Naive thymus-derived CD8-positive, alpha-beta T cell (primary cell): ENCODE measurements at regions not wholly inside any gene's neighbourhood (a gene's known extent, or its start where the extent isn't known, plus 50 kb on each side); places are given as distances from the start of the nearest gene placed in this dataset.
"Not testable (repeated sequence)": the region's sequence is repeated elsewhere in the genome, so short reads cannot be mapped to it uniquely, and the experiment has no call there.

ENCODE experiments used
- ATAC-seq, 2 donors: fragments of 150-1000 bp; cut with Tn5 transposase in 1 of 2; sonication (Bioruptor Pico), chemical (Tn5 transposase) in 1 of 2; 1 replicate in 1 of 2; 2 replicates in 1 of 2; pipeline ENCODE4 v1.10.0; 2021; ENCODE audit warnings: mild to moderate bottlenecking in 2 of 2, moderate library complexity in 2 of 2
- POLR2A ChIA-PET: fragments of 350-600 bp; sonication (Branson Sonifier 250); formaldehyde crosslinking; loops from one replicate; lab custom pipeline; 2021; ENCODE audit warnings: antibody characterized with exemption; lab: Charles Lee
- DNase-seq, 10 donors: peaks; one replicate each; pipeline versions ENCODE4 v3.0.0 to v3.0.0-alpha.2; 2020 to 2022
- H3K27ac Mint-ChIP-seq, 10 donors: one replicate each; pipeline ENCODE4 v1.8.0; 2020 to 2022; ENCODE audit warnings: mild to moderate bottlenecking in 10 of 10, mixed read lengths in 10 of 10, moderate library complexity in 4 of 10, inconsistent platforms in 1 of 10
- H3K27me3 Mint-ChIP-seq, 5 donors: one replicate each; pipeline ENCODE4 v1.8.0; 2021 to 2022; ENCODE audit warnings: mixed read lengths in 5 of 5
- H3K36me3 Mint-ChIP-seq, 3 donors: one replicate each; pipeline ENCODE4 v1.8.0; 2020 to 2022; ENCODE audit warnings: mixed read lengths in 3 of 3, mild to moderate bottlenecking in 2 of 3, inconsistent platforms in 1 of 3
- H3K4me1 Mint-ChIP-seq, 4 donors: one replicate each; pipeline ENCODE4 v1.8.0; 2021 to 2022; ENCODE audit warnings: mixed read lengths in 4 of 4
- H3K4me3 Mint-ChIP-seq, 10 donors: one replicate each; pipeline ENCODE4 v1.8.0; 2020 to 2022; ENCODE audit warnings: mild to moderate bottlenecking in 10 of 10, mixed read lengths in 10 of 10, moderate library complexity in 6 of 10, inconsistent platforms in 1 of 10
- H3K9me3 Mint-ChIP-seq, 9 donors: one replicate each; pipeline ENCODE4 v1.8.0; 2020 to 2022; ENCODE audit warnings: mixed read lengths in 9 of 9, mild to moderate bottlenecking in 3 of 9, inconsistent platforms in 1 of 9, moderate library complexity in 1 of 9

DNA sequence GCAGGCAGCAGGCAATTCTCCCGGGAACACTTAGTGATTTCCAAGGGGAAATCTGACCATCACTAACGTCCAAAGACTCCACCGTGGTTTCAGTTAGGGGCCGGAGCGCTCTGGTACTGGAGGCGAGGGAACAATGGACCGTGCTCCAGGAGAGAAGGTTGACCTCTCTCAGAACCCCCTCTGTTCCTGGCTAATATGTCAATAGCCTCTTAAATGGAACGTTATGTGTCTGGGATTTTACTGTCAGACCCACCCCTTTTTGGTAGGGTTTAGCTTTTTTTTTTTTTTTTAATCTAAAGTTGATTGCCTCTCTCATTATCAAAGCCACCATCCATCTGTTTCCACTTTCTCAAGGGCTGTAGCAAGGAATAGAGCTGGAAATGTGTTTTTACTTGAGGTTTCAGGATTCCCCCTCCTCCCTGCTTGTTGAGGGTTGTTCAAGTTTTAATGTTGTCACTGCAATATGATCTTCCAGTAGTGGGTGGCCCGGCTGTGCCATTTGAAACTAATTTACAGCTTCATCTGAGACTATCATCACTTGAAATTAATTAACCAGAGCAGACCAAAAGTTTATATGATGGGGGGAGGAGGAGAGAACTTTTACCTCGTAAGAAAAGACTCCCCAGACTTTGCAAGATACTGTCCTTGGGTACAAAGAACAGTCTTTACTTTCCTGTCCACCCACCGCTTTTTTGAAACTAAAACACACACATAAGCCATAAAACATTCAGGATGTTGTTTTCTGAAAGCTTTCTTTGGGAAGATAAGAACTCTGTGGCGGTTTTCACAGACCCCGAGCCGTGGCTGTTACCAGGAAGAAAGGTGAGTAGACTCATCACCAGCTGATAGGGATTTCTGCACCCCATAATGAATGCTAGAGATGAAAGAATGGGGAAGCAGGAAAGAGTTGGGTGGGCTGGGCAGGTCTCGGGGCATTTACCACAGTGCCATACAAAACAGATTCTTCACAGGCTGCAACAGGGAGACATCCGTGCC lies 187.8 kb downstream of the UACA start:
- Mint-ChIP-seq H3K4me1 (peaks cover 0 to 13% (median 9%) of the 10 kb centered on the region in 4 donors), H3K4me3 (no peak overlapping the region), H3K36me3 (peaks cover 0 to 14% (median 5%) of the 10 kb centered on the region in 3 donors), H3K9me3 (peaks cover 3 to 17% (median 5%) of the 10 kb centered on the region in 9 donors), H3K27me3 (no peaks in the 10 kb centered on the region), H3K27ac (no peak overlapping the region)
- no peak for DNase-seq
- POLR2A ChIA-PET, result interaction anchor here (0.6 to 0.9 kb wide), 4 partner anchors 9 to 818 kb away, joined by 3 to 6 read pairs (median 4); no protein-coding TSS in a partner anchor
- no peak for ATAC-seq

DNA sequence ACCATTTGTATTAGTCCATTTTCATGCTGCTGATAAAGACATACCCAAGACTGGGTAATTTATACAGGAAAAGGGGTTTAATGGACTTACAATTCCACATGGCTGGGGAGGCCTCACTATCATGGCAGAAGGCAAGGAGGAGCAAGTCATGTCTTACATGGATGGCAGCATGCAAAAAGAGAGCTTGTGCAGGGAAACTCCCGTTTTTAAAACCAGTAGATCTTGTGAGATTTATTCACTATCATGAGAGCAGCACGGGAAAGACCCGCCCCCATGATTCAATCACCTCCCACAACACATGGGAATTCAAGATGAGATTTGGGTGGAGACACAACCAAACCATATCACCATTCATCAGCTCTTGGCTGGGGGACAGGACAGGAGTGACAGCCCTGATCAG lies 189.0 kb downstream of the UACA start:
- Mint-ChIP-seq H3K36me3 (peaks cover 0 to 14% (median 5%) of the 10 kb centered on the region in 3 donors), H3K4me1 (peaks cover 0 to 13% (median 8%) of the 10 kb centered on the region in 4 donors), H3K9me3 (peaks cover 3 to 17% (median 5%) of the 10 kb centered on the region in 9 donors)
- H3K27me3 Mint-ChIP-seq, ATAC-seq, DNase-seq, POLR2A ChIA-PET, H3K4me3 Mint-ChIP-seq, H3K27ac Mint-ChIP-seq: not testable (repeated sequence)

DNA sequence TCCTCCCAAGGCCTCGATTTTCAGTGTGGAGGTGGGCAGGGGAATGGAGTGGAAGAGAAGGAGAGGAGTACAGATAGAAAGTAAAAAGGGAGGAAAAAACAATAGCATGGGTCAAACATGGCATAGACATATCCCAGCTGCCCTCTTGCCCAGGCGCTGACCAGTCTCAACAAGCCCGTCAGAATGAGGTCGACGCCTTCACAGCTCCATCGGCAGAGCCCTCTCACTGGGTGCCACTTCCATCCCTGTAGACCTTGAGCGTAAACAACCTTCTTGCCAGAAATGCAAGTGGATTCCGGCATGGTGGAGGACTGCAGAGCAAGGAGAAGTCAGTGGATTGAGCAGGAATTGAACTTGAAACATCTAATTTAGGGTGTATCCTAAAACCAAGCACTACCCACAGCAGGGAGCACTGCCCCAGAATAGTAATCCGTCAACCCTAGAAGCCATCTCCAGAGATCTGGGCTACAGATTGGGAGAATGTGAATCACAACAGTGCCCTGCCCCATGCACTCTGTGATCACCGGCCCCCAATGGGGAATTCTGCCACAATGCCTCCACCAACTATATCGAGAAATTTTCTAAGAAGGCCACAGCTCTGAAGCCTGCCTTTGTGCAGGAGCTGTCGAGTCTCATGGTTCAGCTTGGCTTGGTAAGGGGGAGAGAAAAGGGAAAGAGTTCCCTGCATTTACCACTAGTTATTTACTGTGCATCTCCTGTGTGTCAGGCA lies 190.1 kb downstream of the UACA start:
- no peak overlapping the region for H3K4me3 Mint-ChIP-seq
- no peak for ATAC-seq
- no peak for DNase-seq
- peaks cover 0 to 13% (median 8%) of the 10 kb centered on the region in 4 donors for H3K4me1 Mint-ChIP-seq
- peaks cover 0 to 14% (median 5%) of the 10 kb centered on the region in 3 donors for H3K36me3 Mint-ChIP-seq
- no peaks in the 10 kb centered on the region for H3K27me3 Mint-ChIP-seq
- no peak overlapping the region for H3K27ac Mint-ChIP-seq
- peaks cover 3 to 17% (median 5%) of the 10 kb centered on the region in 9 donors for H3K9me3 Mint-ChIP-seq
- POLR2A ChIA-PET, result no interaction called here

DNA sequence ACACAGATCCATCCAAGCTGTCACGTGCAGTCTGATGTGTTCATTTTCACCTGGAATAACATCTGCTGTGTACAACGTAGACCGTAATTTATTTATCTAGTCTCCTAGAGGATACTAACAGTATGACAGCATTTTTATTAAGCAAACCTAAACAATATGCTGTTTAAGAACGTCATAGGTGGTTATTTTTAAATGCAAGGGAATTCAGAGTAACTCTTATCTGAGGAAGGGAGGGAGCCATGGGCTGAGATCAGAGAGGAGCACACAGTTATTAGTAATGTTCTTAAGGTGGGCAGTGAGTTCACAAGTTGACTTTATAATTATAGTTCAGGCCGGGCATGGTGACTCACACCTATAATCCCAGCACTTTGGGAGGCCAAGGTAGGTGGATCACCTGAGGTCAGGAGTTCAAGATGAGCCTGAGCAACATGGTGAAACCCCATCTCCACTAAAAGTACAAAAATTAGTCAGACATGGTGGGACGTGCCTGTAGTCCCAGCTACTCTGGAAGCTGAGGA lies 193.6 kb downstream of the UACA start:
- peaks cover 0 to 6% (median 5%) of the 10 kb centered on the region in 3 donors for H3K36me3 Mint-ChIP-seq
- H3K9me3 Mint-ChIP-seq, result peaks cover 0 to 10% (median 5%) of the 10 kb centered on the region in 9 donors
- DNase-seq (no peak), ATAC-seq (no peak)
- POLR2A ChIA-PET, result interaction anchor here (0.7 kb wide), 1 partner anchor 40 kb away, joined by 5 read pairs; no protein-coding TSS in a partner anchor
- H3K27me3 Mint-ChIP-seq, result no peaks in the 10 kb centered on the region
- no peak overlapping the region for H3K4me3 Mint-ChIP-seq
- no peak overlapping the region for H3K27ac Mint-ChIP-seq
- H3K4me1 Mint-ChIP-seq, result peaks cover 2 to 7% (median 5%) of the 10 kb centered on the region in 4 donors

DNA sequence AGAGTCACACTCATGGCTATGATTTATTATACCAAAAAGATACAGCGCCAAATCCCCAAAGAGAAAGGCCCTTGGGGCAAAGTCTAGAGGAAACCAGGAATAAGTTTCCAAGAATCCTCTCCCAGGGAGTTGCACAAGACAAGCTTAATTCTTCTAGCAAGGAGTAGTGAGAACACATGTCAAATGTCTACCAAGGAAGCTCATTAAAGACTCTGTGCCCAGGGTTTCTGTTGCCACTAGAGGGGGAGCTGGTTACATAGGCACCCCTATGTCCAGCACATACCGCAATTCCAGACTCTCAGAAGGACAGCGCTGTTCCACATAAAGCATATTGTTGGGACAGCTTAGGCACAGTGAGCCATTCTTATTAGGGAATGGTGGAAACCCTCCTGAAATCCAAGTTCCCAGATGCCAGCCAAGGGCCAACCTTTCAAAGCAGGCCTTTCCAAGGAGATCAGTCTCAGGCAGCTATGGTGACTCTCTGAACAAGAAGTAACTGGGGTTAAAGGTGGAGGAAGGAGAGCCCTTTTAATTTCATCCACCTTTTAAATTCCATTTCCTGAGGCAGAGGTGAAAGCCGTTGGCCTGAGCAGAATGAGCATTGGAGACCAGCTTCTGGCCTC lies 194.2 kb downstream of the UACA start:
- Mint-ChIP-seq H3K27me3 (no peaks in the 10 kb centered on the region), H3K27ac (no peak overlapping the region), H3K9me3 (peaks cover 0 to 4% (median 2%) of the 10 kb centered on the region in 9 donors), H3K4me3 (no peak overlapping the region), H3K4me1 (peaks cover 2 to 7% (median 5%) of the 10 kb centered on the region in 4 donors), H3K36me3 (peaks cover 0 to 2% (median 1%) of the 10 kb centered on the region in 3 donors)
- POLR2A ChIA-PET, result no interaction called here
- DNase-seq, result no peak
- no peak for ATAC-seq

DNA sequence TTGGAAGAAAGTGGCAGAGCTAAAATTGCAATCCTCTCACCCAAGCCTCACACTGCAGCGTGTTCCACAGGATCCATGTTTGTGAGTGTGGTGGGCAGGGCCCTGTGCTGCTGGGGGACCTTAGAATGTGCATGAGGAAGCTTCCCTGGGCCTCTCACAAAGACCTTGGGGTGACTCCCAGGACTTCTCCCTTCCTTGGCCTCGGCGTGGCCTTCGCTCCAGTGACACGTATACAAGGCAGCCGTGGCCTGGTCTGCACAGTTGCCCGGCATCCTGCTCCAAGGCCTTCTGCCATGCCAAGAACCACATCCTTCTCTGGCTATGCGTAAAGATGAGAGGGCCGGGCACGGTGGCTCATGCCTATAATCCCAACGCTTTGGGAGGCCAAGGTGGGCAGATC lies 196.4 kb downstream of the UACA start:
- peaks cover 5 to 18% (median 7%) of the 10 kb centered on the region in 4 donors for H3K4me1 Mint-ChIP-seq
- ATAC-seq (no peak), DNase-seq (no peak)
- H3K36me3 Mint-ChIP-seq, result no peaks in the 10 kb centered on the region
- no peaks in the 10 kb centered on the region for H3K9me3 Mint-ChIP-seq
- H3K4me3 Mint-ChIP-seq, result peak overlapping the region in 1 of 10 donors; percentile 51
- peaks cover 0 to 2% (median 0%) of the 10 kb centered on the region in 5 donors for H3K27me3 Mint-ChIP-seq
- POLR2A ChIA-PET, result interaction anchor here (2.0 kb wide), 1 partner anchor 32 kb away, joined by 8 read pairs; no protein-coding TSS in a partner anchor
- no peak overlapping the region for H3K27ac Mint-ChIP-seq

DNA sequence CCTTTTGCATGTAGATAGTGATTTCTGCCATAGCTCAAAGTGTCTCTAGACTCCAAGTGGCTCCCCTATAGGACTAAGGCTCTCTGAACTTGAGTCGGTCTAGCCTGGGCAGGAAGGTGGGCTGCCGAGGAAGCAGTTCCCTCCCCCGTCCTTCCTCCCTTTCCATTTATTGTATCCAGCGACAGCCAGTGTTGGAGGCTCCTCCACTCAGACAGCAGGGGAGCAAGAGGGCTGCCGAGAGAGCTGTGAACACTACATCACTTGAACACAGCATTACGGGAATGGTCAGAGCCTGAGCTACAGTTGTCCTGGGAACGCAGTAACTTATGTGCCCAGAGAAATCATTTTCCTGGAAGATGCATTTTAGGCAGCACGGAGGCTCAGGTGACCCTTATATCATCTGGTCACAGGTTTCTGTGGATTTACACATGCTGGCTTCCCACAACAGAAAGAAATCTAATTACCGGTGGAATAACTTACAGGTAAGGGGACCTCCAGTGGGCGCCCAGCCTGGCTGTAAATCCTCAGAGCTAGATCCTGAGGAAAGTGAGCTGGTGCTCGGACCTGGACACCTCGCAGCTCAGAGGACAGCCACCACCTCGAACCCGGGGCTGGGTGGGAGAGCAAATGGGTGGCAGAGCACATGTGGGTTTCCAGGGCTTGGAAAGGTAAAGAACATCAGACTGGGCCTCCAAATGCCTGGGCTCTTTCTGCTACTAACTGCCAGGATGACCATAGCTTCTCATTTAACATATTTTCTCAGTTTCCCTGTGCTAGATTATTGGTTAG lies 197.1 kb downstream of the UACA start:
- Mint-ChIP-seq H3K4me3 (peak overlapping the region in 1 of 10 donors; percentile 58), H3K4me1 (peaks cover 5 to 18% (median 15%) of the 10 kb centered on the region in 4 donors), H3K27ac (peak overlapping the region in 2 of 10 donors; percentile 21 to 58), H3K36me3 (no peaks in the 10 kb centered on the region), H3K9me3 (no peaks in the 10 kb centered on the region), H3K27me3 (peaks cover 0 to 4% (median 0%) of the 10 kb centered on the region in 5 donors)
- ATAC-seq, result no peak
- DNase-seq, result no peak
- POLR2A ChIA-PET, result interaction anchor here (2.0 kb wide), 1 partner anchor 31 kb away, joined by 8 read pairs; no protein-coding TSS in a partner anchor

DNA sequence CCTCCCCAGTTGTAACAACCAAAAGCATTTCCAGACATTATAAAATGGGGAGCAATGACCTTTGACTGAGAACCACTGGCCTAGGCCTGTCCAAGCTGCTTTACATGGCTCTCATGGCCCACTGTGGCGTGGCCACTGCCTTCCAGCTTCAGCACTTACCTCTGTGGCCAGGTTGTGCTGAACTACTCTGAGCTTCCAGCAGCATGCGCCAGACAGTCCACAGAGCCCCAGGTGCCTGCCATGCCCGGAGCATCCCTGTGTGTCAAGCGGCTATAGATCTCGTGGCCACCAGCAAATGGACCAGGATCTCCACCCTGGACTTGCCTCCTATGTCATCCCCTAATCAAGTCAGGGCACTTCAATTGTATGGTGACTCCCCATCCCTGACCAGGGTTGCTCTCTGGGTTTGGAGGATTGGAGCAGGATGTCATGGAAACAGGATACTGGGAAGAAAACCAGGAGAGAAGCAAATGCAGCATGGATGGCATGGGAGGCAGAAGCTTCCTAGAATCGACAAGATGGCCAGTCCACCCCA lies 199.7 kb downstream of the UACA start:
- ATAC-seq (no peak), DNase-seq (no peak)
- POLR2A ChIA-PET, result interaction anchor here (5.9 kb wide), 1 partner anchor 28 kb away, joined by 55 read pairs; no protein-coding TSS in a partner anchor
- peaks cover 0 to 4% (median 0%) of the 10 kb centered on the region in 5 donors for H3K27me3 Mint-ChIP-seq
- H3K27ac Mint-ChIP-seq, result no peak overlapping the region
- no peak overlapping the region for H3K4me3 Mint-ChIP-seq
- H3K36me3 Mint-ChIP-seq, result no peaks in the 10 kb centered on the region
- H3K9me3 Mint-ChIP-seq, result no peaks in the 10 kb centered on the region
- H3K4me1 Mint-ChIP-seq, result peaks cover 5 to 26% (median 21%) of the 10 kb centered on the region in 4 donors

DNA sequence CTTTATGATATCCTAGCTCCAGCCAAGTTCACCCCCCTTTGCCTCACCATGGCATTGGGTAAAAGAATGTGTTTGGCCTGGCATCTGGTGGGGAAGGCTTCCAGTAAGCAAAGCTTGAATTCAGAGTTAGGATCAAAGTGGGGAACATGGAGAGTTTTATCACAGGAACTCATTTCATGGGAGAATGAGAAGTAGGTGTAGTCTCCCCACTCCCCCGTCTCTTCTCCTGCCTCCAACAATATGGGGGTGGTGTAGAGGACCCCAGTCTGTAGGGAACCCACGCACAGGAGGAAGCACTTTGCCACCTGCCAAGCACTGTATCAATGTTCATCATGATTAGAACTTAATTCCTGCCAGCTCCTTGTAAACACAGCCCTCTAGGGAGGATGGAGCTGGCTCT lies 200.5 kb downstream of the UACA start:
- DNase-seq, result no peak

DNA sequence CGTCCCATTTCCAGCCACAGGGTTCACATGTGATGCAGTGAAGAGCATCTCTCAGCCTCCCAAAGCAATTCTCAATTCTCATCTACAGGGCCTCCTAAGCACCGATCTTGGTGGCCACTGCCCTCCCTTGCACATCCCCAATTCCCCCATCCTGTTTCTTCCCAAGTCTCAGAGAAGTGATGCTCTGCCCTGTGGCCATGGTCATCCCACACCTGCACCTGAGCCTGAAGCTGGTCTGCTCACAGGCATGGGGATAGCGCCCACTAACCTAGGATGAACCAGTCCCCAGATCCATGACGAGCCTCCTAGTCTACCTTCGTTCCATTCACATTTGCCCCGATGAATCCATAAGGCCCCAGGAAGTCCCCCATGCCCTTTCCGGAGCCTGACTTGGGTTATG lies 201.5 kb downstream of the UACA start:
- no peaks in the 10 kb centered on the region for H3K36me3 Mint-ChIP-seq
- H3K27ac Mint-ChIP-seq, result peak overlapping the region in 3 of 10 donors; percentile 63 to 76 (median 71)
- peaks cover 0 to 4% (median 0%) of the 10 kb centered on the region in 5 donors for H3K27me3 Mint-ChIP-seq
- POLR2A ChIA-PET, result interaction anchor here (1.0 to 5.9 kb wide), 3 partner anchors 19 to 34 kb away, joined by 3 to 55 read pairs (median 4); no protein-coding TSS in a partner anchor
- peaks cover 5 to 26% (median 21%) of the 10 kb centered on the region in 4 donors for H3K4me1 Mint-ChIP-seq
- DNase-seq (no peak), ATAC-seq (no peak)
- H3K9me3 Mint-ChIP-seq, result no peaks in the 10 kb centered on the region
- peak overlapping the region in 4 of 10 donors; percentile 20 to 57 (median 46) for H3K4me3 Mint-ChIP-seq

More for the DNA sequence above, 200.5 kb downstream of the UACA start:
- no peaks in the 10 kb centered on the region for H3K9me3 Mint-ChIP-seq
- H3K27me3 Mint-ChIP-seq, result peaks cover 0 to 4% (median 0%) of the 10 kb centered on the region in 5 donors
- H3K4me1 Mint-ChIP-seq, result peaks cover 5 to 26% (median 21%) of the 10 kb centered on the region in 4 donors
- no peak for ATAC-seq
- H3K27ac Mint-ChIP-seq, result peak overlapping the region in 2 of 10 donors; percentile 25 to 79
- H3K36me3 Mint-ChIP-seq, result no peaks in the 10 kb centered on the region
- peak overlapping the region in 1 of 10 donors; percentile 28 for H3K4me3 Mint-ChIP-seq
- POLR2A ChIA-PET, result interaction anchor here (1.0 to 5.9 kb wide), 3 partner anchors 18 to 35 kb away, joined by 3 to 55 read pairs (median 4); no protein-coding TSS in a partner anchor
